PC-9 (cell line): ENCODE measurements at regions not wholly inside any gene's neighbourhood (a gene's known extent, or its start where the extent isn't known, plus 50 kb on each side); places are given as distances from the start of the nearest gene placed in this dataset.

Experiments
- EZH2 ChIP-seq: fragments of 200-600 bp; sonication (generic); IDR thresholded peaks from 2 replicates; pipeline ENCODE4 v1.8.0; 2017; ENCODE audit warnings: antibody characterized with exemption, low read depth
- TF ChIP-seq, protein P1 (sequence below): fragments of 200-600 bp; sonication (generic); conservative IDR thresholded peaks from 2 replicates; pipeline ENCODE4 v1.6.1; 2017; ENCODE audit warnings: mixed run types, antibody characterized with exemption, mild to moderate bottlenecking, moderate library complexity

DNA sequence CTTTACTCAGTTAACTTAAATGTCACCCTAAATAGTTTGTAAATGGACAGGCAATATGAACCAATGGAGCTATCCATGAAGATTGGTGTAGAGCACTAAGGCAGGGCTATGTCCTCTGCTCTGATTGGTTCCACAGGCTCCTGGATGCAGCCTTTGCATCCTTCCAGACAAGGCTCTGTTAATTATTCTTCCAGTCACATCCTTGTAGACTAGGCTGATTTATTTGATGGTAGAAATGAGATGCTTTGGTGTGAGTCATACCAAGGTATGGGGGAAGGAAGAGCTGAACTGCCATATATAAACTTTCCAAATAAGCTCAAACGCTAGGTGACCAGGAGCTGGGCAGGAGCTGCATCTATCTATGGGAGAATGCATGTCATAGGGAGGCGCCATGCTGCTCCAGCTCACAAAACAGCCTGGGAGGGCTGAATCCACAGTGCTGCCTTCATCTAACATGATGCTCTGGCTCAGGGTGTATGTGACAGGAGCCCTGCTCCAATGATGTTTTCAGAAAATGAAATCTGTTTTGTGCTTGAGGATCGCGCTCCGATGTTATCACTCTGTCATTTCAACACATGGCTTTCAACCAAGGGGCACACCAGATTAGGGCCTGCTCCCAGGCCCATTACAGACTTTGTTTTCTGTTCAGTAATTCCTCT, 818.0 kb upstream of the ZNF608 start:
- TF ChIP-seq, protein P1, sequence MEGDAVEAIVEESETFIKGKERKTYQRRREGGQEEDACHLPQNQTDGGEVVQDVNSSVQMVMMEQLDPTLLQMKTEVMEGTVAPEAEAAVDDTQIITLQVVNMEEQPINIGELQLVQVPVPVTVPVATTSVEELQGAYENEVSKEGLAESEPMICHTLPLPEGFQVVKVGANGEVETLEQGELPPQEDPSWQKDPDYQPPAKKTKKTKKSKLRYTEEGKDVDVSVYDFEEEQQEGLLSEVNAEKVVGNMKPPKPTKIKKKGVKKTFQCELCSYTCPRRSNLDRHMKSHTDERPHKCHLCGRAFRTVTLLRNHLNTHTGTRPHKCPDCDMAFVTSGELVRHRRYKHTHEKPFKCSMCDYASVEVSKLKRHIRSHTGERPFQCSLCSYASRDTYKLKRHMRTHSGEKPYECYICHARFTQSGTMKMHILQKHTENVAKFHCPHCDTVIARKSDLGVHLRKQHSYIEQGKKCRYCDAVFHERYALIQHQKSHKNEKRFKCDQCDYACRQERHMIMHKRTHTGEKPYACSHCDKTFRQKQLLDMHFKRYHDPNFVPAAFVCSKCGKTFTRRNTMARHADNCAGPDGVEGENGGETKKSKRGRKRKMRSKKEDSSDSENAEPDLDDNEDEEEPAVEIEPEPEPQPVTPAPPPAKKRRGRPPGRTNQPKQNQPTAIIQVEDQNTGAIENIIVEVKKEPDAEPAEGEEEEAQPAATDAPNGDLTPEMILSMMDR, result no peak
- TF ChIP-seq EZH2, result no peak
